Fibroblast of villous mesenchyme (primary cell): ENCODE measurements at regions not wholly inside any gene's neighbourhood (a gene's known extent, or its start where the extent isn't known, plus 50 kb on each side); places are given as distances from the start of the nearest gene placed in this dataset.

Experiments
- DNase-seq: peaks from one replicate; pipeline ENCODE4 v3.0.0-alpha.2; 2010; ENCODE audit warnings: low read depth
- H3K4me3 ChIP-seq: 2 replicates; pipeline ENCODE4 v1.5.1; 2011; ENCODE audit warnings: low read depth, mild to moderate bottlenecking, low read length
- TF ChIP-seq, protein P1 (sequence below): IDR thresholded peaks from 2 replicates; pipeline ENCODE4 v1.5.1; 2012; ENCODE audit warnings: low read depth, mild to moderate bottlenecking, low read length; ENCODE audit not compliant: insufficient read depth

DNA sequence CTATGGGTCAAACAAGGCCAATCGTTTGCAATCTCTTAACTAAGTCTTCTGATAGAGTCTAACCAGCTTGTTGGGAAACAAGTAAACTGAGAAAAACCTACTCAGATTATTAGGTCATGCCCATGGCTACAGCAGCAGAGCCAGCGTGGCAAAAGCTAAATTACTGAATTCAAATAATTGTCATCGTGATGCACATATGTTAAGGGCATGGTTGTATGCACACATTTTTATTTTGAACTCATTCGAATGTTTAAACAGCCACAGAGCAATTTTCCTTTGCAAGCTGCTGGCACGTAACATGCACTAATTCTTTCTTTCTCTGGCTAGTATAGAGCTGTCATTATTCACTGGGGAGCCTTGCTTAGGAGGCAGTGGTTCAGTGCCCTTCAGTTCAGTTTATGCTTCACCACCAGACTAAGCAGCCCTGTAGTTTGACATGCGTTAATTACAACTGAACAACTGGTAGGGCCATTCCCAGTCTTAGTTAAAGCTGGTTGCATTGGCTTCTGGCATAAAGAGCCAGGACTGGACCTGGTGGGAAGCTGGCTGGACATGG is 396.4 kb downstream of the METTL15 start:
- no peak overlapping the region for H3K4me3 ChIP-seq
- TF ChIP-seq, protein P1, sequence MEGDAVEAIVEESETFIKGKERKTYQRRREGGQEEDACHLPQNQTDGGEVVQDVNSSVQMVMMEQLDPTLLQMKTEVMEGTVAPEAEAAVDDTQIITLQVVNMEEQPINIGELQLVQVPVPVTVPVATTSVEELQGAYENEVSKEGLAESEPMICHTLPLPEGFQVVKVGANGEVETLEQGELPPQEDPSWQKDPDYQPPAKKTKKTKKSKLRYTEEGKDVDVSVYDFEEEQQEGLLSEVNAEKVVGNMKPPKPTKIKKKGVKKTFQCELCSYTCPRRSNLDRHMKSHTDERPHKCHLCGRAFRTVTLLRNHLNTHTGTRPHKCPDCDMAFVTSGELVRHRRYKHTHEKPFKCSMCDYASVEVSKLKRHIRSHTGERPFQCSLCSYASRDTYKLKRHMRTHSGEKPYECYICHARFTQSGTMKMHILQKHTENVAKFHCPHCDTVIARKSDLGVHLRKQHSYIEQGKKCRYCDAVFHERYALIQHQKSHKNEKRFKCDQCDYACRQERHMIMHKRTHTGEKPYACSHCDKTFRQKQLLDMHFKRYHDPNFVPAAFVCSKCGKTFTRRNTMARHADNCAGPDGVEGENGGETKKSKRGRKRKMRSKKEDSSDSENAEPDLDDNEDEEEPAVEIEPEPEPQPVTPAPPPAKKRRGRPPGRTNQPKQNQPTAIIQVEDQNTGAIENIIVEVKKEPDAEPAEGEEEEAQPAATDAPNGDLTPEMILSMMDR = no peak

DNA sequence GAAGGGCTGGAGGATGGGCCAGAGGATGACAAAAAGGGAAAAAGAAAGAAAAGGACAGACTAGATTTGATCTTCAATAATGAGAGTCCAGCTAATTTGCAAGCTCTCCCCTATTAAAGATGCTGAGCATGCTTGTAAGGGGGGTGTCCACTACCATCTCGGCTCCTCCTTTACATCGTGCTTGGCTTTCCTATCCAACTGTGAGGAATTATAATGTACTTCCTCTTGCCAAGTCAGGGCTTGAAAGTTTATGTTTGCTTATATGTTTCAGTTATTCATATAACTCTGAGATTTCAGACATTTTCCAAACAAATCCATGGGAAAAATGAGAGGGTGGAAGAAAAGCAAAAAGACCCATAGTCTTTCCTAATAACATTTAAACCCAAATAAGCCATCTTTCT is 387.1 kb downstream of the METTL15 start:
- TF ChIP-seq, protein P1 = no peak
- no peak overlapping the region for H3K4me3 ChIP-seq
- DNase-seq = no peak

More for the DNA sequence above, 396.4 kb downstream of the METTL15 start:
- peak; percentile 12 for DNase-seq

DNA sequence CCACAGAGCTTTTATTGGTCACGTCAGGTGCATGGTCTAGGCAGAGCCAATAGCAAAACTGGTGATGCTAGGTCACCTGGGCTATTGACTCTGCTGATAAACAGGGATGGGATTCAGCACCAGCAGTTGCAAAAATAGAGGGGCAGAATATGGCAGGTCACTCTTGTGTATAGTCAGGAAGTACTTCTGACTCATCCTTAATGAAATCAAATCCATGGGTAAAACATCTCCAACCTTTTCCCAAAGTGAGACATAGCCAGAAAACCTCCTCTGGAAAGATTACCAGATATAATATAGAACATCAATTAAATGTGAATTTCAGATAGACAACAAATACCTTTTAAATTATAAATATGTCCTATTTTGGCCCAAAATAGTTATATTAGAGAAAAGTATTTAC is 383.2 kb downstream of the METTL15 start:
- TF ChIP-seq, protein P1 = no peak
- no peak for DNase-seq
- H3K4me3 ChIP-seq = no peak overlapping the region

DNA sequence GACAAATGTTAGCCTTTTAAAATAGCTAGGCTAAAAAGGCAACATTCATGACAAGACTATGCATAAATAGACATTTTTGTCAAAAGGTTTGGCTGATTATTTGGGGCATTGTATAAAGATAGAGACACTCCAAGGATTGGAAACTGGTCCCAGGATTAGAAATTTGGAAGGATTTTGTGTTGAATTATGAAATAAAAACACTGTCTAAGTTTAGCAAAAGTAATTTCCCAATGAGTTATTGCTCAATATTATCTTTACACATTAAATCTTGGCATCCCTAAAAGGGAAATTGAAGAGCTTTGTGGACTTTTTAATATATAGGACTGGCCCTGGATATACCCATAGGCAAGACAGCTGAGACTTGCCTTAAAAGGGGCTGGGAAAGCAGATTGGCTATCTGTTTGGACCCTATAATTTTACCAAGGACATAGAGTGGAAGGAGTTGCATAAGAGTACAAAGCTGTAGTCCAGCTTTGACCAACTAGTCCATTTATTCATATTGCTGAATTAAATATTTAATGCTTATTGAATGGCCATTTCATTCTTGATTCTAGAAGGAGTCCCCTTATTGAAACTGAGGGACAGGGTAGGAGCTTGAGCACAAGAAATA is 382.7 kb downstream of the METTL15 start:
- TF ChIP-seq, protein P1 = no peak
- H3K4me3 ChIP-seq = no peak overlapping the region
- peak; percentile 38 for DNase-seq

DNA sequence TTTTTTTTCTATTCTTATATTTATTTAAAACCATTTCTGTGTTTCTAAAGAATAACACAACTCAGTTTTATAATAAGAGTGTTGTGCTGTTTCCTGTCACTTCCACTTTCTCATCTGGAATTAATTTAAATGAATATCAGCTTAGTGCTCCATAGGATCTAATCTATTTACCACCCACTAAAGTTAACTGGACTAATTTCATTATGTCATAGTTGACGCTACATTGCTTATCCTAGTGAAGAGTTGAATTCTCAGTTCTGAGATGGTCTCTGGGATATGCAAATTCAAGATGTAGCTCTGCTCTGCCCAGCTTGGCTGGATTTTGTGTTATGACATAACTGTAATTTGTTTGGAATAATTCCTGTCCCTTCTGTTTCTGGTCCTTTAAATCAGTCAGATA is 380.1 kb downstream of the METTL15 start:
- H3K4me3 ChIP-seq = no peak overlapping the region
- DNase-seq = no peak
- TF ChIP-seq, protein P1 = no peak

DNA sequence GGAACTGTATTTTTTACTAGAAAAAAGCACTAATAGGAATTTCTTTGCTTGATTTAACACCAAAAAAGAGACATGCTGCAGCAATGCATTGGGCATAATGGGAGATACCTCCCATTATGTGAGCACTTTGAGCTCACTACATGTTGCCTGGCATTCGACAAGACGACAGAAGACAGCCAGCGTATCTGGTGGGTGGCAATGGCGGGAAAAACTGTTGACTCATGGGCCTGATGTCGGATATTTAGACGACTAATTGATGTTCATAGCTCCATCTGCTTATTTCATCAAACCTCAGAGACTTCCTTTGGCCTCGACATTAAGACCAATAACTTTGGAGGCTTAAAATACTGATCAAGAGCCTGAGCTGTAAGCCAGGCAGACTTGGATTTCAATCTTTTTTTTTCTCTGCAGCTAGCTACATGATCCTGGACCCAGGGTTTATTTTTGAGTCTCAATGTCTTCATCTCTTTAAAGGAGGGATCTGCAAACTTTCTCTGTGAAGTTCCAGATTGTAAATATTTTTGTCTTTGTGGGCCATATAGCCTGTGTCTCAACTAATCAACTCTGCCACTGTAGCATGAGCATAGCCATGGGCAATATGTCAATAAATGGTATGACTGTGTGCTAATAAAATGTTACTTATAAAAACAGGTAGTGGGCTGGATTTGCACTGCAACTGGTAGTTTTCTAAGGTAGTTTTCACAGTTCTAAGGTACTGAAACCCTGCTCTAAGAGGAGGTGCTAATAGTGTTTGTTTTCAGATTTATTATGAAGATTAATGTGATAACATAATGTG is 375.1 kb downstream of the METTL15 start:
- no peak overlapping the region for H3K4me3 ChIP-seq
- DNase-seq = no peak
- TF ChIP-seq, protein P1 = no peak
